CD14-positive monocyte (primary cell): ENCODE measurements at regions not wholly inside any gene's neighbourhood (a gene's known extent, or its start where the extent isn't known, plus 50 kb on each side); places are given as distances from the start of the nearest gene placed in this dataset.

Experiments used
- DNase-seq, 3 donors: peaks; one replicate each; pipeline ENCODE4 v3.0.0-alpha.2; 2011 to 2022
- H2AFZ ChIP-seq: 2 replicates; pipeline ENCODE4 v1.6.0; 2012; ENCODE audit warnings: mild to moderate bottlenecking, low read depth, low read length, inconsistent platforms; ENCODE audit not compliant: insufficient read depth, poor library complexity, severe bottlenecking
- H3K27ac ChIP-seq, 2 donors: 1 replicate in 1 of 2; 2 replicates in 1 of 2; pipeline ENCODE4 v1.5.1; 2012 to 2013; ENCODE audit warnings: low read length in 2 of 2, control low read depth in 1 of 2, inconsistent platforms in 1 of 2, low read depth in 1 of 2, mild to moderate bottlenecking in 1 of 2
- H3K27me3 ChIP-seq, 2 donors: one replicate each; pipeline versions ENCODE4 v1.6.0 to v1.6.1; 2011 to 2013; ENCODE audit warnings: low read length in 2 of 2; ENCODE audit not compliant: control insufficient read depth in 2 of 2, insufficient read depth in 2 of 2
- H3K36me3 ChIP-seq, 2 donors: replicated peaks in 1 of 2; 1 replicate in 1 of 2; 2 replicates in 1 of 2; pipeline versions ENCODE4 v1.5.1 to v1.6.1; 2012 to 2013; ENCODE audit warnings: low read length in 2 of 2, control low read depth in 1 of 2, inconsistent platforms in 1 of 2, mild to moderate bottlenecking in 1 of 2; ENCODE audit not compliant: insufficient read depth in 2 of 2, control insufficient read depth in 1 of 2
- H3K4me1 ChIP-seq, 2 donors: 1 replicate in 1 of 2; 2 replicates in 1 of 2; pipeline versions ENCODE4 v1.5.1 to v1.6.1; 2012 to 2013; ENCODE audit warnings: low read length in 2 of 2, control low read depth in 1 of 2, inconsistent platforms in 1 of 2, mild to moderate bottlenecking in 1 of 2, moderate library complexity in 1 of 2; ENCODE audit not compliant: insufficient read depth in 2 of 2, control insufficient read depth in 1 of 2
- H3K4me2 ChIP-seq: replicated peaks from 2 replicates; pipeline ENCODE3; 2012; ENCODE audit warnings: low read length, moderate library complexity, mild to moderate bottlenecking; ENCODE audit not compliant: poor library complexity, severe bottlenecking; ENCODE audit errors: extremely low read depth
- H3K4me3 ChIP-seq, 3 experiments: fragments of 200-600 bp in 1 of 3; sonication (generic) in 1 of 3; replicated peaks in 1 of 3; 1 replicate in 2 of 3; 2 replicates in 1 of 3; pipeline ENCODE4 v1.5.1; 2011 to 2013; ENCODE audit warnings: low read length in 3 of 3, mild to moderate bottlenecking in 3 of 3, control low read depth in 2 of 3, low read depth in 2 of 3, inconsistent platforms in 1 of 3, moderate library complexity in 1 of 3
- H3K79me2 ChIP-seq: 2 replicates; pipeline ENCODE4 v1.6.0; 2012; ENCODE audit warnings: mild to moderate bottlenecking, control low read depth, inconsistent platforms, low read length, moderate library complexity; ENCODE audit not compliant: insufficient read depth
- H3K9ac ChIP-seq: 2 replicates; pipeline ENCODE4 v1.6.0; 2017; ENCODE audit warnings: low read length, mild to moderate bottlenecking; ENCODE audit not compliant: insufficient read depth, poor library complexity, severe bottlenecking
- H3K9me3 ChIP-seq, 2 donors: replicated peaks in 1 of 2; 1 replicate in 1 of 2; 2 replicates in 1 of 2; pipeline versions ENCODE4 v1.5.1 to v1.6.1; 2012 to 2013; ENCODE audit warnings: low read length in 2 of 2, control low read depth in 1 of 2; ENCODE audit not compliant: control insufficient read depth in 1 of 2, insufficient read depth in 1 of 2
- H4K20me1 ChIP-seq: 2 replicates; pipeline ENCODE4 v1.6.0; 2012; ENCODE audit warnings: mild to moderate bottlenecking, low read length, control low read depth, moderate library complexity; ENCODE audit not compliant: insufficient read depth
- H3K27ac Mint-ChIP-seq, 7 donors: one replicate each; pipeline ENCODE4 v1.8.0; 2020; ENCODE audit warnings: mild to moderate bottlenecking in 7 of 7, mixed read lengths in 7 of 7, moderate library complexity in 6 of 7, inconsistent platforms in 2 of 7
- H3K27me3 Mint-ChIP-seq, 3 donors: one replicate each; pipeline ENCODE4 v1.8.0; 2021 to 2022; ENCODE audit warnings: low read depth in 3 of 3, mild to moderate bottlenecking in 3 of 3, mixed read lengths in 3 of 3, moderate library complexity in 3 of 3, inconsistent platforms in 1 of 3
- H3K36me3 Mint-ChIP-seq, 2 donors: one replicate each; pipeline ENCODE4 v1.8.0; 2020; ENCODE audit warnings: mixed read lengths in 2 of 2, inconsistent platforms in 1 of 2, mild to moderate bottlenecking in 1 of 2
- H3K4me1 Mint-ChIP-seq: one replicate; pipeline ENCODE4 v1.8.0; 2020; ENCODE audit warnings: mild to moderate bottlenecking, mixed read lengths
- H3K4me3 Mint-ChIP-seq, 2 donors: one replicate each; pipeline ENCODE4 v1.8.0; 2020; ENCODE audit warnings: mild to moderate bottlenecking in 2 of 2, mixed read lengths in 2 of 2, moderate library complexity in 1 of 2
- H3K9me3 Mint-ChIP-seq, 7 donors: one replicate each; pipeline ENCODE4 v1.8.0; 2020 to 2022; ENCODE audit warnings: mixed read lengths in 7 of 7, mild to moderate bottlenecking in 6 of 7, moderate library complexity in 6 of 7, inconsistent platforms in 2 of 7
- CTCF ChIP-seq: fragments of 200-600 bp; IDR thresholded peaks from one replicate; pipeline ENCODE4 v1.8.0; 2022; ENCODE audit warnings: antibody characterized with exemption, mild to moderate bottlenecking
- WGBS: methylation state at CpG from one replicate; pipeline ENCODE4 v1.1.5; 2013; ENCODE audit warnings: missing lambda C conversion rate; ENCODE audit not compliant: insufficient coverage; 5-methylcytosine and 5-hydroxymethylcytosine counted together
- intact Hi-C, 2 donors: fragments of 100-400 bp; cut with micrococcal nuclease; formaldehyde crosslinking; loops; one replicate each; pipeline versions ENCODE4 v1.15.0 to v1.15.1; 2023

- Histone ChIP-seq H3K4me1 (no peaks in the 10 kb centered on the region), H3K79me2 (no peaks in the 10 kb centered on the region), H3K9me3 (peaks cover 0 to 3% of the 10 kb centered on the region in 2 donors), H3K36me3 (no peaks in the 10 kb centered on the region), H3K4me3 (no peak overlapping the region), H3K4me2 (no peak overlapping the region), H4K20me1 (no peaks in the 10 kb centered on the region), H2AFZ (no peak overlapping the region), H3K27me3 (no peaks in the 10 kb centered on the region), H3K27ac (no peak overlapping the region), H3K9ac (no peak overlapping the region)
- Mint-ChIP-seq H3K9me3 (peaks cover 0 to 2% (median 0%) of the 10 kb centered on the region in 7 donors), H3K27me3 (no peaks in the 10 kb centered on the region), H3K4me1 (no peaks in the 10 kb centered on the region), H3K36me3 (no peaks in the 10 kb centered on the region), H3K27ac (no peak overlapping the region), H3K4me3 (no peak overlapping the region)
- WGBS: 100% methylated on average over 1 of the region's 1 CpG
- no peak for TF ChIP-seq CTCF
- intact Hi-C loops: no loop called here
- no peak for DNase-seq
Measured at GRCh38 chr4:60809486-60809800, 390.7 kb upstream of the ADGRL3 start.

GRCh38 chr4:60812811-60813210 lies 387.3 kb upstream of the ADGRL3 start:
- no peaks in the 10 kb centered on the region for H3K4me1 Mint-ChIP-seq
- no peak overlapping the region for H3K9ac ChIP-seq
- no peak overlapping the region for H3K4me3 ChIP-seq
- no peaks in the 10 kb centered on the region for H3K36me3 Mint-ChIP-seq
- no peak overlapping the region for H3K27ac Mint-ChIP-seq
- no peak overlapping the region for H3K4me3 Mint-ChIP-seq
- peaks cover 0 to 3% of the 10 kb centered on the region in 2 donors for H3K9me3 ChIP-seq
- no peak overlapping the region for H3K27ac ChIP-seq
- no peaks in the 10 kb centered on the region for H3K27me3 Mint-ChIP-seq
- no peaks in the 10 kb centered on the region for H3K79me2 ChIP-seq
- H4K20me1 ChIP-seq: no peaks in the 10 kb centered on the region
- H3K4me1 ChIP-seq: no peaks in the 10 kb centered on the region
- no peak for TF ChIP-seq CTCF
- H3K27me3 ChIP-seq: no peaks in the 10 kb centered on the region
- no peak overlapping the region for H2AFZ ChIP-seq
- no peak for DNase-seq
- peaks cover 0 to 4% (median 1%) of the 10 kb centered on the region in 7 donors for H3K9me3 Mint-ChIP-seq
- intact Hi-C loops: no loop called here
- no CpG with 5 or more reads among the region's 1 CpG for WGBS
- no peak overlapping the region for H3K4me2 ChIP-seq
- H3K36me3 ChIP-seq: no peaks in the 10 kb centered on the region
